Breast epithelium (tissue), 4 donors: ENCODE measurements at regions not wholly inside any gene's neighbourhood (a gene's known extent, or its start where the extent isn't known, plus 50 kb on each side); places are given as distances from the start of the nearest gene placed in this dataset.

Experiments used
- DNase-seq, 2 donors: peaks; one replicate each; pipeline ENCODE4 v3.0.0-alpha.2; 2019; ENCODE audit warnings: low spot score in 2 of 2
- H3K27ac ChIP-seq, 2 donors: fragments of 200-600 bp; sonication (generic) in 1 of 2; one replicate each; pipeline ENCODE4 v1.5.1; 2016 to 2019; ENCODE audit warnings: mild to moderate bottlenecking in 1 of 2
- H3K27me3 ChIP-seq, 2 donors: fragments of 200-600 bp; sonication (generic) in 1 of 2; one replicate each; pipeline versions ENCODE4 v1.5.1 to v1.6.0; 2017 to 2019; ENCODE audit warnings: control low read depth in 1 of 2, mild to moderate bottlenecking in 1 of 2
- H3K36me3 ChIP-seq: fragments of 200-600 bp; one replicate; pipeline ENCODE4 v1.5.1; 2019
- H3K4me1 ChIP-seq, 2 donors: fragments of 200-600 bp; sonication (generic); one replicate each; pipeline ENCODE4 v1.5.1; 2016 to 2019; ENCODE audit warnings: control low read depth in 1 of 2
- H3K4me3 ChIP-seq, 3 donors: fragments of 200-600 bp; sonication (generic); 1 replicate in 2 of 3; 2 replicates in 1 of 3; pipeline ENCODE4 v1.5.1; 2016 to 2019; ENCODE audit warnings: mild to moderate bottlenecking in 3 of 3, moderate library complexity in 2 of 3
- H3K9me3 ChIP-seq, 2 donors: fragments of 200-600 bp; sonication (generic) in 1 of 2; one replicate each; pipeline ENCODE4 v1.5.1; 2016 to 2019; ENCODE audit warnings: control low read depth in 1 of 2
- CTCF ChIP-seq, 3 donors: fragments of 450-650 bp; IDR thresholded peaks; one replicate each; pipeline ENCODE4 v1.5.1; 2016 to 2017; ENCODE audit warnings: antibody characterized with exemption in 3 of 3, mild to moderate bottlenecking in 3 of 3, moderate library complexity in 3 of 3
- POLR2A ChIP-seq: fragments of 450-650 bp; IDR thresholded peaks from one replicate; pipeline ENCODE4 v1.6.1; 2016; ENCODE audit warnings: antibody characterized with exemption, mild to moderate bottlenecking, moderate library complexity
- POLR2AphosphoS5 ChIP-seq, 3 donors: sonication (generic); formaldehyde crosslinking; IDR thresholded peaks; one replicate each; pipeline ENCODE4 v1.6.1; 2017; ENCODE audit warnings: antibody characterized with exemption in 3 of 3
- intact Hi-C: fragments of 100-400 bp; cut with DNase I; formaldehyde crosslinking; loops from one replicate; pipeline ENCODE4 v1.15.1; 2023; ENCODE audit warnings: low total_unique reads

- H3K9me3 ChIP-seq: no peaks in the 10 kb centered on the region
- no peaks in the 10 kb centered on the region for H3K36me3 ChIP-seq
- H3K4me1 ChIP-seq: no peaks in the 10 kb centered on the region
- no peak for DNase-seq
- no peak overlapping the region for H3K4me3 ChIP-seq
- H3K27me3 ChIP-seq: no peaks in the 10 kb centered on the region
- intact Hi-C loops: no loop called here
- H3K27ac ChIP-seq: no peak overlapping the region
- no peak for TF ChIP-seq POLR2AphosphoS5 (IDR thresholded peaks at IDR 0.05)
- no peak for TF ChIP-seq CTCF (IDR thresholded peaks at IDR 0.05)
- TF ChIP-seq POLR2A: no peak
Observed at GRCh38 chr3:106829206-106829605, 548.0 kb upstream of the CCDC54 start.

DNA sequence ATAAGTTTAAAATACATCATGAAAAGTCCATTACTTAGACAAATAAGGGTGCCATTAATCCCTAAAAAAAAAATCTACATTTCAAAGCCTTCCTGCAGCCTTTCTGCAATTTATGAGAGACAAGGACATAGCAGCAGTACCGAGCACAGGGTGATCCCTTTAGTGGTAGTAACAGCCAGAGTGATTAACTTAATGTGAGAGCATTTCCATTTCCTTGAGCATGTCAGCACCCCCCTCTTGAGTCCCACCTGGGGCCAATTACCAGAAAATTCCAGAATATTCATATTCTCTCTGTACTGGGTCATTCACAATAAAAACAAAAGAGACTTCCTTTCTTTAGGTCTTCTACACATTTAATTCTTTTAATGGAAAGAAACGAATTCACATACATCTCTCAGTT, 546.9 kb upstream of the CCDC54 start:
- no peak for TF ChIP-seq CTCF (IDR thresholded peaks at IDR 0.05)
- no peak for TF ChIP-seq POLR2A
- TF ChIP-seq POLR2AphosphoS5 (IDR thresholded peaks at IDR 0.05): no peak
- H3K9me3 ChIP-seq: no peaks in the 10 kb centered on the region
- no peak overlapping the region for H3K27ac ChIP-seq
- H3K4me3 ChIP-seq: no peak overlapping the region
- intact Hi-C loops: no loop called here
- no peaks in the 10 kb centered on the region for H3K27me3 ChIP-seq
- no peaks in the 10 kb centered on the region for H3K4me1 ChIP-seq
- no peaks in the 10 kb centered on the region for H3K36me3 ChIP-seq
- DNase-seq: no peak

DNA sequence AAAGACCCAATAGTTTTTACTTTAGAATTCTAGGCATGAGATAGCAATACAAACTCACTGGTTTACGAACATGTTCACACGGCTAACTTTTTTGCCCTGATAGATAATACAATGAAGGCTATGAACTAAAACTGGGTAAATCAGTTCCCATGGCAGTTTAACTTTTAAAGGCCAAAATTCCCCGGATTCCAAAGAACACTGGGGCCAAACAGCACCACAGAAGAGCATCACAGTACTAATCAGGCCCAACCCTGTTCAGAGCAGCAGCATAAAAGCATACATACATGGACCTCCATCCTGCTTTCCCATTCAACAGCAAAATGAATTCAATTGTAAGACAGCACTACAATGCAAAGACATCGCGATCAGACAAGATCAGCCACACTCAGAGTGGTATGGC, 540.3 kb upstream of the CCDC54 start:
- Histone ChIP-seq H3K9me3 (no peaks in the 10 kb centered on the region), H3K4me1 (no peaks in the 10 kb centered on the region), H3K4me3 (no peak overlapping the region), H3K27ac (no peak overlapping the region), H3K36me3 (no peaks in the 10 kb centered on the region), H3K27me3 (no peaks in the 10 kb centered on the region)
- no peak for DNase-seq
- TF ChIP-seq POLR2A (no peak), POLR2AphosphoS5 (IDR thresholded peaks at IDR 0.05) (no peak), CTCF (IDR thresholded peaks at IDR 0.05) (no peak)
- intact Hi-C loops: no loop called here

DNA sequence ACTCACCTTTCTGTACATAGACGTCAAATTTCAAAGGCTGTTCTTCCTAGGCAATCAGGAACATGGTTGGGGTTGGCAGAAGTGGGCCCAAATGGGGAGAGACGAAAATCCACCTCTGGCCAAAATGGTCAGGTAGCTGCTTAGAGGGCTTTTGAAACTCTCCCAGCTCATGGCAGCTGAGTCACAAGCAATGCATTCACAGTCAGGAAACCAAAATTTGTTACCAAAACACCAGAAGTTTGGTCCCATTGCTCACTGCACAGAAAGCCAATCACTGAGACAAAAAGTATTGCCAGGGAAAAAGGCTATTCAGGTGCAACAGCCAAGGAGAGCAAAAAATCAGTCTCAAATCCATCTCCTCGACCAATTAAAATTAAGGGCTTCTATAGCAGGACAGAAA, 539.6 kb upstream of the CCDC54 start:
- Histone ChIP-seq H3K27ac (no peak overlapping the region), H3K4me3 (no peak overlapping the region), H3K27me3 (no peaks in the 10 kb centered on the region), H3K4me1 (no peaks in the 10 kb centered on the region), H3K36me3 (no peaks in the 10 kb centered on the region), H3K9me3 (no peaks in the 10 kb centered on the region)
- no peak for DNase-seq
- TF ChIP-seq POLR2AphosphoS5 (IDR thresholded peaks at IDR 0.05) (no peak), POLR2A (no peak), CTCF (IDR thresholded peaks at IDR 0.05) (no peak)
- intact Hi-C loops: no loop called here

DNA sequence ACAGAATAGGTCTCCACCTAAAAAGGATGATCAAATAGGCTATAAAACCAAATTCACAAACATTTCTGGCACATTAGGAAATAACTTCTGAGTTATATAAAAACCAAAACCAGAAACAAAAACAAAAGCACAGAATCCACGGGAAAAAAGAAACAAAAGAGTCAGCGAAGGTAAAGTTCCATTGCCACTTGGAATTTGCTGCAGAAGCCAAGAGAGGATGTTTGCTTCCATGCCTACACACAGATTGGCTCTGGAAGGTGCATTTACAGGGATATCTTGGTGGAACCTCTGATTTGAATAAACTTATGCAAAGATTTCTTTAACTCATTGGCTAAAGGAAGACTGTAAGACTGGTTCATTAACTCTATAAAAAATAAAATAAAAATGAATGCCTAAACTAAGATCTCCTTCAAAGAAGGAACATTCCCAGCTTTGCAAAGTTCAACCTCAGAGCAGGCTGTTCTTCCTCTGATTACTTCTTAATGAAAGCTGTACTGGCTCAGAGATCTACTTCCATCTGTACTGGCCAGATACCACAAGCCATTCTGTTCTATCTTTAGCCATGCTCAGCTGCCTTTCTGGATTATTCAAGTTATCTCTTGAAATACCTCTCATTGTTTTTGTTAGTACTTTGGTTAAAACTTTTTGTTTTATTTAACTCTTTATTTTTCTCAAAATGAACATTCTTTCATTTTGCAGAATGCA, 537.5 kb upstream of the CCDC54 start:
- H3K27ac ChIP-seq: no peak overlapping the region
- H3K4me1 ChIP-seq: no peaks in the 10 kb centered on the region
- no peaks in the 10 kb centered on the region for H3K36me3 ChIP-seq
- intact Hi-C loops: no loop called here
- no peak for TF ChIP-seq POLR2A
- no peak for TF ChIP-seq POLR2AphosphoS5 (IDR thresholded peaks at IDR 0.05)
- TF ChIP-seq CTCF (IDR thresholded peaks at IDR 0.05): no peak
- H3K4me3 ChIP-seq: peak overlapping the region in 1 of 3 donors; percentile 4
- H3K27me3 ChIP-seq: no peaks in the 10 kb centered on the region
- DNase-seq: no peak
- no peaks in the 10 kb centered on the region for H3K9me3 ChIP-seq
